ENCODE measurements at regions not wholly inside any gene's neighbourhood (a gene's known extent, or its start where the extent isn't known, plus 50 kb on each side); places are given as distances from the start of the nearest gene placed in this dataset.
A peak's percentile ranks its signal among the peaks of the same experiment; 100 is the strongest.
"Not testable (repeated sequence)": the region's sequence is repeated elsewhere in the genome, so short reads cannot be mapped to it uniquely, and the experiment has no call there.

DNA sequence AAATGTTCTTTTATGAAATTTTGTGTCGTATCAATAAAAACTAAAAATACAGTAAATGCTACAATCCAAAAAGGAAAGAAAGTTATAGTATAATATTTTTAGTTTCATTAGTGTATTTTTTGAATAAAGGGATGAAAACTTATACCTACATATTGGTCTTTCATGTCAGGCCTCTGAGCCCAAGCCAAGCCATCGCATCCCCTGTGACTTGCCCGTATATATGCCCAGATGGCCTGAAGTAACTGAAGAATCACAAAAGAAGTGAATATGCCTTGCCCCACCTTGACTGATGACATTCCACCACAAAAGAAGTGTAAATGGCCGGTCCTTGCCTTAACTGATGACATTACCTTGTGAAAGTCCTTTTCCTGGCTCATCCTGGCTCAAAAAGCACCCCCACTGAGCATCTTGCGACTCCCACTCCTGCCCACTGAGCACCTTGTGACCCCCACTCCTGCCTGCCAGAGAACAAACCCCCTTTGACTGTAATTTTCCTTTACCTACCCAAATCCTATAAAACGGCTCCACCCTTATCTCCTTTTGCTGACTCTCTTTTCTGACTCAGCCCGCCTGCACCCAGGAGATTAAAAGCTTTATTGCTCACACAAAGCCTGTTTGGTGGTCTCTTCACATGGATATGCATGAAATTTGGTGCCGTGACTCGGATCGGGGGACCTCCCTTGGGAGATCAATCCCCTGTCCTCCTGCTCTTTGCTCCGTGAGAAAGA is 108.2 kb upstream of the PELI1 start:
- not testable (repeated sequence) for DNase-seq

DNA sequence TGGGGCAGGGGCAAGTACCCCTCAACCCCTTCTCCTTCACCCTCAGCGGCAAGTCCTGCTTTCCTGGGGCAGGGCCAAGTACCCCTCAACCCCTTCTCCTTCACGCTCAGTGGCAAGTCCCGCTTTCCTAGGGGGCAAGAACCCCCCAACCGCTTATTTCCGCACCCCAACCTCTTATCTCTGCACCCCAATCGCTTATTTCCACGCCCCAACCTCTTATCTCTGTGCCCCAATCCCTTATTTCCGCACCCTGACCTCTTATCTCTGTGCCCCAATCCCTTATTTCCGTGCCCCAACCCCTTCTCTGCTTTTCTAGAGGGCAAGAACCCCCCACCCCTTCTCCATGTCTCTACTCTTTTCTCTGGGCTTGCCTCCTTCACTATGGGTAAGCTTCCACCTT is 109.2 kb upstream of the PELI1 start:
- not testable (repeated sequence) for DNase-seq

DNA sequence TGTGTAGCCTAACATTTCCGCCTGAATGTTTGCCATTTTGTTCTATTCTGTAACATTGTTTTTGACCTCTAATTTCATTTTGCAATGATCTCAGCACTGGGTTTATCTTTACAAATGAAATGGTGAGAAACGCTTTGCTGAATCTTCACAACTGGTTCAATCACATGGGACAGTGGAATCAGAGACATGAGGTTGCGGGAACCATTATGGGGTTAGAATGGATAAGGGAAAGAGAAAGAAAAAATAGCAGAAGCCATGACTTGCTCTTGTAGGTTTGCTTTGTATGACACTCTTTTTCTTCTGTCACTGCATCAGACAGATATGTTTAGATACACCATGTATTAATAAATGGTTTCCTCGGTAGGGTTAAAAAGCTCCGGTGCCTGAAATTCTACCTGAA is 114.3 kb upstream of the PELI1 start:
- no peak for DNase-seq

DNA sequence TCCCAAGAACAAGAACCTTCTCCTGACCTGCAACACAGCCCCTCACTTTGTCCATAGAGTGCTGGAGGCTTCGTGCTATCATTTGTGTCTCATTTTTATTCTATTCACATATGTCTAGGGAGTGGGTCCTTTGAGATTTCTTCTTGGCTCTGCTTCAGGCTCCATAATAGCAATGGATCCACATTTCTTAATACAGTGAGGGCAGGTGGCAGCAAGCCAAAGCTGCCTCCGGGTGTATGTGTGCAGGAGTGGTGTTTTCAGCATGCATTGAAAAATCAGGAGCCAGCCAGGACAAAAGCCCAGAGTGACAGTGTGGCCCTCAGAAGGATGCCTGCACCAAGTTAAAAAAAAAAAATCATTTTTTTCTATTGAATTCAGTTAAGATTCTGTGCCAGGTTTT is 115.1 kb upstream of the PELI1 start:
- DNase-seq: no peak

DNA sequence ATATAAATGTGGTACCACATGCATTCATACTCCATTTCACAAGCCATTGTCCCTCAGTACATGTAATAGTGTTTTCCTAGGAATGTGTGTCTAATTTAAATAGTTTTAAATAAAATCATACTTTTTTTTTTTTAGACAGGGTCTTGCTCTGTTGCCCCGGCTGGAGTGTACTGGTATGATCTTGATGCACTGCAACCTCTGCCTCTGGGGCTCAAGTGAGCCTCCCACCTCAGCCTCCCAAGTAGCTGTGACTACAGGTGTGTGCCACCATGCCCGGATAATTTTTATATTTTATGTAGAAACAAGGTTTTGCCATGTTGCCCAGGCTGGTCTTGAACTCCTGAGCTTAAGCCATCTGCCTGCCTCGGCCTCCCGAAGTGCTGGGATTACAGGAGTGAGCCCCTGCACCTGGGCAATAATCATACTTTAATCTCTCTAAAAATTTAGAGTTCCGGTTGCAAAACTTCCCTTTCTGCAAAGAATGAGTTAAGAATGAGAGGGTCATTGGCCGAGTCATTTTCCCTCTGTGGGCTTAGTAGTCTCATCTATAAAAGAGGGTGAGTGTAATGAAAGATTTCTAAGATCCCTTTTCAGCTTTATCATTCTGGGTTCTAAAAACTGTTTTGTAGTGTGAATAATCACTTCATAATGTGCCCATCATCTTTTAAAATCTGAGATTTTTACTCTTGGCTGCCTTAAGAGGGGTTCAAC is 116.0 kb upstream of the PELI1 start:
- DNase-seq: no peak

DNA sequence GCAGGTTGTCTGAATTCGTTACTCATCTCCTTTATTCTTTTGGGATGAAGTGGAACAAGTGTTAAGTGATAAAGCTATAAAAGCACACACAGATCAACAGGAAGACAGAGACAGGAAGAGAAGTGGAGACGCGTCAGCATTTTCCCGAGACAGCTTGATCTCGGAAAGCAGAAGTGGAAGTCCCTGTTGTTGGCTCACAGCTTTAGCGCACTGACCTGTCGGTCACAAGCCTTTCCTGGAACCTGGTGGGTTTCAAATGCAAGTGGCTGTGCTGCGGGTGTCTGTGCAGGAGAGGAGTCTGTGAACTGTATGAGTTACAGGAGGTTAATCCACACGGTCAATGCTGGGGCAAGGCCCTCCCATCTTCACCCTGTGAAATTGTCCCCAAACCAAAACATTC is 116.6 kb upstream of the PELI1 start:
- peak; percentile 31 for DNase-seq

DNA sequence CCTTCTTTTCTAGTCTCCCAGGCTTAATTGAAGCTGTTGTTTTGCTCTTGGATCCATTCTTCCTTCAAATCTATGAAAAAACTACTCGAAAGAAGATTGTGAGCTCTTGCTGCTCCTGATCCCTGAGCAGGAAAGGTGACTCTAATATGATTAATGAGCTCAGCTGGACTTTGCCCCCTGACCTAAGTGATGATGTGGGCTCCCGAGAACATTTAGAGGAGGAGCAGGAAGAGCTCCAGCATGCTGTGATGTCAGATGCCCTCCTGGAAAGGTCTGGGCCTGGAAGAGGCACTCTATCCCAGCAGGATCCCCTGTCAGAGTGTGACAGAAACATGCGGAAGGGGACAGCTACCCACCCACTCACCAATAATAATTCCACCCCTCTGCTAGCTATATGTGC is 117.9 kb upstream of the PELI1 start:
- no peak for DNase-seq

DNA sequence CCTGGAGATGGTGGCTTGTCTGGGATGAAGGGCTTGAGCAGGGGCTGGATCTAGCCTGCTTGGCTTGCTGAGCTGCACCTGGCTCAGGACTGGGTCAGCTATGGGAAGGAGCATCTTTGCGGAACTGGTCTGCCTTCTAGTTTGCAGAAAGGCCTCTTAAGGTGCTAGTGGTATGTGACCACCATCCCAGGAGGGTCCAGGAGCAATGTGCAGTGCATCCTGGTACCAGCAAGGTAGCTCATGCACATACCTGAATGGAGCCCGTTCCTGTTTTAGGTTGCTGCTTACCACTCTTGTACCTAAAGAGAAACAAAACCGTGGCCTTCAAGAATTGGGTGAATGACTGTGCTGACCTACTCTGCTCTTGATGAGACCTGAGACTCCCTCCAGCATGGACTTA is 118.6 kb upstream of the PELI1 start:
- DNase-seq: no peak

DNA sequence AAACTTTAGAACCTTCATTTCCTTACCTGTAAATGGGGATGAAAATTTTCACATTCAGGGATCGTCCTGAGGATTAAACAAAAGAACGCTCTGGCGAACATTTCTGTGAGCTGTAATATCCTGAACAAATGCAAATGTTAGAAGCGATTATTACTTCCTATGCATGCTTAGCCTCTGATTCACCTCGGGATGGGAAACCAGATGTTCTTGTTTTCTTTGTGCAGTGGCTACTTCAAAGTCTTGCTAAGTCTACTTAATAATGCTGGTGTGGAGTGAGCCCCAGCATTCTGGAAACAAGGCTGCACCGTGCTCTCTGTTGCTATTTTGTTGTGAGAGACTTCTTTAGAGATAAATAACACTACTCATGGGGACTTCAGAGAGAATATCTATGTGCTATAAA is 119.1 kb upstream of the PELI1 start:
- DNase-seq: no peak

DNA sequence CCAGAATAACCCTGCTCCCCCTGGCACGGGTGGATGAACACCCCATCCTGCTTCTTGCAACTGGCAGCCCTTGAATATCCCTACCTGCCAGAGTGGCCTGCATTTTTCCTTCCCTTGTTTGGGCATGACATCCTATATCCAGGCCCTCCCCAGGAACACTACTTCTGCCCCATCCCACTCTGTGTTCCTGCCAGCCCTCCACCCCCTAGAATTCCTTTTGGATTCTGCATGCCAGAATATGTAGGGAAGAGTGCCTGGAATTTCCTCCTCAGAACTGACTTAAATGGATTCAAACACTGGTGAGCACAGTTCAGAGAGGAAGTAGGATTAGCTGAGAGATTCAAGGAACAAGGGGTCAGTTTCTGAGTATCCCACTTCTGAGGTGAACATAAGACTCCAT is 123.5 kb upstream of the PELI1 start:
- DNase-seq: no peak

DNA sequence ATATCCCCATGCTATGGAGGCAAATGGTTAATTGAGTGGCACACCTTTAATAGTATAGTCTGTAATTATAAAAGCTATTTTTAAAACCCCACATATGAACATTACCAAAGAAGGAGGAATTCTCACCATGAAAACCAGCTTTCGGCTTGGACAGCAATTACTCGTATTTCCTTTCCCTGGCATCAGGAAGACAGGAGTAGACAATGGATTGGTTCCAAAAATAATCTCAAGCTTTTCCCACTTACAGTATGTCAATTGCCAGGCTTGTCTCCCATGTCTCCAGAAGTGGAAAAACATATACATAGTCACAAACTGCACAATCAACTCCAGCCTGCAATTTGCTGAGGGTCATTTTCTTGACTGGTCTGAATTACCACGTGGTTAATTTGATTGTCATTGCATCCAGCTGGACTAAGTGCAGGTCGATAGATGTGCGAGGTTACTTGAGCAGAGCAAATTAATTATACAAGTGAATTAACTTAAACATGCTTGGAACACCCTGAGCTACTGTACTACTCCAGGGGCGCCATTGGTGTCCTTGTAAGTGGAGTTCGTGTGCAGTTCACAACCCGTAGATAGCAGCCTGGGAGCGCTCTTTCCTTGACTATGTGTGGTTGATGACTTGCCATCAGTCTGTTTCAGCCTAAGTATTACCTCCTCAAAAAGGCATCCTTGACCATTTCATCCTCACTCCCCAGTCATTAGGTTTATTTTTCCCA is 124.3 kb upstream of the PELI1 start:
- no peak for DNase-seq

DNA sequence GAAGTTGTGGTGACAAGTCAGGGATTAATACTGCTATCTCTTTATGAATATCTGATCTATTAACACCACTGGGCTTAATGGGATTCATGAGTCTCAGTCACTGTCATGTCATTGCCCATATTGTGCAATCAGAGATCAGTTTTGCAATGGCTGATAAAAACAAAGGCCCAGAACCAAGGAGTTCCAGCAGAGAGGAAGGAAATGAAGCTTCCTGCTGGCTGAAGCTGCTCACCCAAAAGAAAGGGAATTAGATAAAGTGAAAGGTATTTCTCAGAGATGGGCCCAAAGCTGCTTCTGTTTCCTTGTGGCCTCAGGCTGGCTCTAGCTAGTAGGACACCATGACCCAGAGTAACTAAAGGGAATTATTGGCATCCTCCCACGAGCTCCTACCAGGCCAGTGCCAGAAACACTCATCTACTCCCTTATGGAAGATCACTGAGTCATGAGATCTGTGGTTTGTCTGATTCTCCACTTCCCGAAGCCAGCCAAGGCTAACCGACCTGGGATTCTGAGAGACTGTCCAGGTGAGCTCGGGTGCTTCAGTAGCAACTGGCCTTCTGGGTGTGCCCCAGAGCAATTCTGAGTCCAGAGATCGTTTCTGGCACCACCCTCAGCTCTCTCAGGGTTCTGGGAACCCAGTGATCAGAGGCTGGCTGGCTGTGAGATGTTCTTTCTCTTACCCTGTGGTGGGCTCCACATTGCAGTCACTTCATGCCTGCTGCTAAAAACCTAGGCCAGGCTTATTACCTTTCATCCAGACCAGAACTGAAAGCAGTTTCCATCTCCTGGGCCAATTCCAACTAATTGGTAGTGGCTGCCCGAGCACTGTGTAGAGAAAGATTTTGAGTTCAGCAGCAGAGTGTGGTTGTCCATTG is 129.5 kb upstream of the PELI1 start:
- no peak for DNase-seq

DNA sequence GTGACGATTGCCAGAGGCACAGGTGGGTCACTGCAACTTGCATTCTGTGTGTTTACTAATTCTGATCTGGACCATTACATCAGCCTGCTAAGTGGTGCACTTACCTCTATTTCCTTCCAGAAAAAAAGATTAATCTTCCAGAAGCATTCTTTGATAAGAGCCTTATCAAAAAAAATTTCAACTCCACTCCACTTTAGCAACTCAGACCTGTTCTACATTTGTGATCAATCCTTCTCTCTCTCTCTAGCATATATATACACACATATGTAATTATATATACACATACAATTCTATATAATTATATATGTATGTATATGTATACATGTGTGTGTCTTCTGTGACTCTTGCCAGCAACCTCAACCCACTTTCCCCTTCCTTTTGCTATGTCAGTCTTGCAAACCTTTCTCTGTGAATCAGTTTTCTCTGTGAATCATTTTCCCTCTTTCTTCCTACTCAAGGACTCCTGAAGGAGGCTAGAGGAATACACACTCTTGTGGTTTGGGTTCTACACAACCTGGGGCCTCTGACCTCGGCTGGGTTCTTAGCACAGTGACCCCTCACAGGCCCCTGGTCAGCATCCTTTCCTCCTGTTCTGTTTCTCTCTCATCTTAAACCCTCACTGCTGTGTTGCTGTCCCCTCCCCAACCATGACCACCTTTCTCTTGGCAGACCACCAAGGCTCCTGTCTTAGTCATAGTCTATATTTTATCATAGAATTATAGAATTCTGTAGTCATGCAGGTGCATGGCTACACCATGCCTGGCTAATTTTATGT is 130.4 kb upstream of the PELI1 start:
- no peak for DNase-seq

DNA sequence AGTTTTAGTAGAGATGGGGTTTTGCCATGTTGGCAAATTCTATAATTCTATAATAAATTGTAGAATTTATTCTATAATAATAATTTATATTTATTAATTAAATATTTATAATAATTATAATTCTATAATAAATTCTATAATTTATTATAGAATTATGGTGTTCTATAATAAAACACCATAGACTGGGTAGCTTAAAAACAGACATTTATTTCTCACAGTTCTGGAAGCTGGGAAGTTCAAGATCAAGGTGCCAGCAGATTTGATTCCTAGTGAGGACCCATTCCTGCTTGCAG is 130.9 kb upstream of the PELI1 start:
- DNase-seq: no peak

DNA sequence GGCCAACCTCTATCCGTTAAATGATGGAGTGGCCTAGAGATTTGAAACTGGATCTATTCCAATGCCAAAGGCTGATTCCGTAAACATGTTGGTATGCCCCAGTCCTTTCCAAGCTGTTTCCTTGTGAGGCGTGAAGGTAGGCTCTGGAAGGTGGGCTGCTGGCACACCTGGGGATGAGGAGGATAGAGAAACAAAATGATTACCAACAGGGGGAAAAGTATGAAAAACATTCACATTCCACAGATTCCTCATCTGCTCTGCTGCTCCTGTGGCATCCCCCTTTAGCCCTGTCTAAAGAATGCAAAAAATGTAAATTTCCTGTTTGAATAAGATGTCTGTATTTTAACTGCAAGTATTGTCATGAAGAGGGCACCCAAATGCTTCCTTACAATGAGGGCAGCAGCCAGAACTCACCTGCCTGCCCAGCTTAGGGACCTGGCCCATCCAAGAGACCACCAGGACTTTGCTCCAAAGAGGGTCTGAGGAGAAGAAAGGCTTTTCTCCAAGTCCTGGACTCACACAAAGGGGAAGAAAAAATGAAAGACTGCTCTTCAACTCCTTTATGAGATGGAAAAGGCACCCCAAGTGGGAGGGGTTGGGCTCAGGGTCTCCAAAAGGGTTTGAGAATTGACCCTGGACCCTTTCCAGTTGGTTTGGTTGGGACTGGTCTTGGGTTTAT is 132.3 kb upstream of the PELI1 start:
- no peak for DNase-seq

DNA sequence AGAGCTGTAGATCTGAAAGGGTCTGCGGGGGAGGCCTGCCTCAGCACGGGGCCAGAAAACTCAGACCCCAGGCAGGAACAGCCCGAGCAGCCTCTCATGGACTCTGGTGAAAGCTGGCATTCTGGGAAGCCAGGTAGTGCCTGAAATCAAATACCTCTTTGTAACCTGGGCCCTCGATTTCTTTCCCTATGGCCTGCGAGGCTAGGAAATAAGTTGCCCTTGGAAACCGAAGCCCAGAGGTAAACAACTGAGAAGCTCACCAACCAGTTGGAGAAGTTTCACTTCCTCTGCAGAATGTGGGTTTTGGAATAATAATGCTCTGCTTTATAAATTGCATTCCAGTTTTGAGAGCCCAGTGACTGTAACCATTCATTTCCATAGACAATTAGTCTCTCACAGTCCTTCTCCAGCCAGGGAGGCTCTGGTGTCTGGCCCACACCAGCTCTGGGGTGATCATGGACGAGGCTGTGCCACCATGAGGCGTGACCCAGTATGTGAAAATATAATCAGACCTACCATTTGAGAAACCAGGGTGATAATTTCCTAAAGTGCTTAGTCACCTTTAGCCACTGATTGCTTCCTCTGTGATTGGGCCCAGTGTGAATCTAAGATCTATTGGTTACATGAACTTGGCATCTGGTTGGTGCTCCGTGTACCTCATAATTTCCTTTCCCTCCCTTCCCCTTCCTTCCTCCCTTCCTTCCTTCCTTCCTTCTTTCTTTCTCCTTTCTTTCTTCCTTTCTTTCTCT is 133.1 kb upstream of the PELI1 start:
- no peak for DNase-seq

DNA sequence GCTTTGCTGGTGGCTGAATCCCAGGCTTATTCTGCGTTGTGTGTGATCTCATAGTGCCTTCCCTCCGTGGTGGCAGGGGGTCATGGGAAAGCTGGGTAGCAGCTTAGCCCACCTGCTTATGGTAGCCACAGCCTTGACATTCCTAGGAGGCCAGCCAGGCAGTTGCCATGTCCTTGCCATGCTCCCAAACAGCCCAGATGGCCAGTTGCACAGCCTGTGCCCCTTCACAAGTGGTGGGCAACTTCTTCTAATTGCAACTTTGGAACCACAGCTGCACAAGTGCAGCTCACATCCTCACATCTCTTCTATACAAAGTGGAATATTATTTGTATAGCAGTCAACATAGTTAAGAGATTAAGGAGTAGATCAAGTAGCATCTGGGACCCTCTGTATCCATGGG is 136.6 kb upstream of the PELI1 start:
- not testable (repeated sequence) for DNase-seq

DNA sequence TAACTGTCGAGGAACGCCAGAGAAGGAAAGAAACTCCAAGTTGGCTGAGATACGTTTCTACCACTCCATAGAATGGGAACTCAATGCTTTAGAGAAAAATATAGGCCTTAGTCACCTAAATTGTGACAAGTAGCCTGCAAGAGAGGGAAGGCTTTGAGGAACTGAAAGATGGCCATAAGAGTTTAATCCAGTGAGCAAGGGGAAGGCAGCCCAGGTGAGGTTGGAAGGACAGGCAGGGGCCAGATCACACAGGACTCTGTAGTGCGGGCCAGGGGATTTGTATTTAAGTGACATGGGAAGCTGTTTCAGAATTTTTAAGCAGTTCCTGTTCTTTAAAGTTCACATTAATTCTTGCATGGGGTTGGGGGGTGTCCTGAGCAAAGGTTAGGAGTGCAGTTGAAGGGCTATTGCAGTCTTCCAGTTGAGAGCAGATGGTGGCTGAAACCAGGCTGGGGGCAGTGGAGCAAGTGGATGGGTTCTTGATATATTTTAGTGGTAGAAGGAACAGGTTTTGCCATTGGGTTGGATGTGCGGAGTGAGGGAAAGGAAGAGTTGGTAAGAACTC is 138.9 kb upstream of the PELI1 start:
- no peak for DNase-seq

DNA sequence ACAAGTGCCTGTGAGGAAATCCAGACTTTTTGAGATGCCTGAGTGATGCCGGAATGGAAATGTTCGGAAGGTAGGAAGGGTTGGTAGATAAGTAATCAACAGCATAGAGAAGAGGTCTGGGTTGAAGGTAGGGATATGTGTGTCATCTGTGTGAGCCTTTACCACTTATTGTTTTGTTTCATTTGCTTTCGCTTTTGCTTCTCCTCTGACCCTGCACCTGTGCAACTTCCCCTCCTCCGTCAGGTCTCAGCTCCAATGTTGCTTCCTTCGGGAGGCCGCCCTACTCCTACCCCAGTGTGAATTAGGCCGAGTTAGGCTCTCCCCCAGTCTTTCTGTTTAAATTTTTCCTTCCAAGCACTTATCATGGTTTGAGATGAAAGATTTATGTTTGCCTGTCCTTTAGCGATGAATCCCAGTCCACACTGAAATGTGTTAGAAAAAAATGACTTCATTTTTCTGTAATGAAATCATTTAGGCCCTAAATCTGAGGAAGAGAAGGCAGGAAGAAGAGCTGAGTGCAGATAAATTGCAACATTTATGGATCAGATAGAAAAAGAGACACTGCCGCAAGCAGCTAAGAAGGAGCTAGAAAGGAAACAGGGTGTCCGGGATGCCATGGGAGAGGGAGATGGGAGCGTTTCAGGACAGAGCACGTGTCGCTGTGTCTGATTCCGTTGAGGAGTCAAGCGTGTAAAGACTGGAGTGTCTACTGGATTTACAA is 139.6 kb upstream of the PELI1 start:
- DNase-seq: peak; percentile 44

DNA sequence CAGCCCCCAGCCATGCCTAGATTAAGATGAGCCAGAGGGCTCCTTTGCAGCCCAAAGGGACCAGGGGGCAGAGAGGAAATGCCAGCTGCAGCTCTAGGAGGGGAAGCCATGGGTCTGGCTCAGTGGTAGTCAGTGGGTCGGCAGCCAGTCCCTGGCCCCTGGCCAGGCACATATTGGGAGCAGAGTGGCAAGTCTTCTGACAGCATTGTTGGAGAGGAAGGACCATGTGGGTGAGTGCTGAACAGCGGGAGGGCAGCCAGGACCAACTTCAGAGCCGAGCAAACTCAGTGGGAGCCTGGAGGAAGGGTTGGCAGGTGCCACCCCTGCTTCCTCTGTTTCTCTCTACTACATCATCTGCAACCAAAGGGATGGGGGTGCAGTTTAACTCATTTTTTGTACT is 140.5 kb upstream of the PELI1 start:
- no peak for DNase-seq

Data from activated CD4-positive, alpha-beta T cell treated with anti-CD3 and anti-CD28 coated beads, Interleukin-10, Interleukin-2, amounts not matched to agents 100 ng/mL and 50 ng/mL, durations not matched to agents 16 hours and 8 hours (primary cell).